ENCODE measurements at regions not wholly inside any gene's neighbourhood (a gene's known extent, or its start where the extent isn't known, plus 50 kb on each side); places are given as distances from the start of the nearest gene placed in this dataset.

DNA sequence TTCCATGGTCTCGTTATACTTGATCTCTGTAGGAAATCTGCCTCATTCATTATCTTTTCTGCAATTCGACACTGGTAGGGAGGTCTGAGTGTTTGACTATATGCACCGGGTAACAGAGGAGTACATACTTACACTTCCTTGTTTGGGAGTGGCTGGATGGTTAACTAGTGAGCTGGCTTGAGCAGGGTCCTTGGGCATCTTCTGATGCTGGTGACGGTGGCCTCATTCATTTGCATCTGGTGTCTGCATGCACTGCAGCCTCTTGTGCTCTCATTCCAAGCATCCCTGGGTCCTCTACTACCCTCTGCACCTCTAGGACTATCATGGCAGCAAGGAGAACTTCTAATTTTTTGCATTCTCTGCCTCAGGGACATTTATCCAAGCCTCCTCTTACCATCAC lies 100.0 kb upstream of the TCF4 start:
- TF ChIP-seq, protein P1, sequence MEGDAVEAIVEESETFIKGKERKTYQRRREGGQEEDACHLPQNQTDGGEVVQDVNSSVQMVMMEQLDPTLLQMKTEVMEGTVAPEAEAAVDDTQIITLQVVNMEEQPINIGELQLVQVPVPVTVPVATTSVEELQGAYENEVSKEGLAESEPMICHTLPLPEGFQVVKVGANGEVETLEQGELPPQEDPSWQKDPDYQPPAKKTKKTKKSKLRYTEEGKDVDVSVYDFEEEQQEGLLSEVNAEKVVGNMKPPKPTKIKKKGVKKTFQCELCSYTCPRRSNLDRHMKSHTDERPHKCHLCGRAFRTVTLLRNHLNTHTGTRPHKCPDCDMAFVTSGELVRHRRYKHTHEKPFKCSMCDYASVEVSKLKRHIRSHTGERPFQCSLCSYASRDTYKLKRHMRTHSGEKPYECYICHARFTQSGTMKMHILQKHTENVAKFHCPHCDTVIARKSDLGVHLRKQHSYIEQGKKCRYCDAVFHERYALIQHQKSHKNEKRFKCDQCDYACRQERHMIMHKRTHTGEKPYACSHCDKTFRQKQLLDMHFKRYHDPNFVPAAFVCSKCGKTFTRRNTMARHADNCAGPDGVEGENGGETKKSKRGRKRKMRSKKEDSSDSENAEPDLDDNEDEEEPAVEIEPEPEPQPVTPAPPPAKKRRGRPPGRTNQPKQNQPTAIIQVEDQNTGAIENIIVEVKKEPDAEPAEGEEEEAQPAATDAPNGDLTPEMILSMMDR (IDR thresholded peaks at IDR 0.05), result no peak
- no peak for TF ChIP-seq POLR2A (IDR thresholded peaks at IDR 0.05)
